Osteoblast (primary cell): ENCODE measurements at regions not wholly inside any gene's neighbourhood (a gene's known extent, or its start where the extent isn't known, plus 50 kb on each side); places are given as distances from the start of the nearest gene placed in this dataset.
"Not testable (repeated sequence)": the region's sequence is repeated elsewhere in the genome, so short reads cannot be mapped to it uniquely, and the experiment has no call there.

Source experiments
- DNase-seq: peaks from one replicate; pipeline ENCODE4 v3.0.0; 2011; ENCODE audit warnings: low spot score, mixed read lengths; ENCODE audit not compliant: insufficient read length; ENCODE audit errors: missing footprints
- H2AFZ ChIP-seq: 2 replicates; pipeline ENCODE4 v1.6.0; 2011; ENCODE audit warnings: mild to moderate bottlenecking, low read length
- H3K27ac ChIP-seq: 2 replicates; pipeline ENCODE4 v1.5.1; 2011; ENCODE audit warnings: mild to moderate bottlenecking, low read depth, low read length, moderate library complexity
- H3K27me3 ChIP-seq: 2 replicates; pipeline ENCODE4 v1.6.0; 2012; ENCODE audit warnings: mild to moderate bottlenecking, control low read depth, inconsistent platforms, low read length, moderate library complexity; ENCODE audit not compliant: insufficient read depth
- H3K36me3 ChIP-seq: 2 replicates; pipeline ENCODE4 v1.5.1; 2011; ENCODE audit warnings: mild to moderate bottlenecking, low read length, control low read depth, moderate library complexity; ENCODE audit not compliant: insufficient read depth
- H3K4me1 ChIP-seq: 2 replicates; pipeline ENCODE4 v1.5.1; 2011; ENCODE audit warnings: mild to moderate bottlenecking, low read length, control low read depth, moderate library complexity; ENCODE audit not compliant: insufficient read depth
- H3K4me2 ChIP-seq: 2 replicates; pipeline ENCODE4 v1.6.0; 2011; ENCODE audit warnings: mild to moderate bottlenecking, low read length; ENCODE audit not compliant: insufficient read depth
- H3K4me3 ChIP-seq: fragments of 200-600 bp; sonication (generic); 3 replicates; pipeline ENCODE4 v1.5.1; 2012; ENCODE audit warnings: mild to moderate bottlenecking, low read length, inconsistent platforms; ENCODE audit not compliant: insufficient read depth
- H3K79me2 ChIP-seq: 2 replicates; pipeline ENCODE4 v1.6.0; 2012; ENCODE audit warnings: mild to moderate bottlenecking, low read length, control low read depth, inconsistent platforms; ENCODE audit not compliant: insufficient read depth
- H3K9me3 ChIP-seq: 2 replicates; pipeline ENCODE4 v1.5.1; 2011; ENCODE audit warnings: low read depth, low read length, control low read depth
- H4K20me1 ChIP-seq: 2 replicates; pipeline ENCODE4 v1.6.0; 2012; ENCODE audit warnings: mild to moderate bottlenecking, low read length, control low read depth; ENCODE audit not compliant: insufficient read depth
- CTCF ChIP-seq: IDR thresholded peaks from 2 replicates; pipeline ENCODE4 v1.5.1; 2011; ENCODE audit warnings: mild to moderate bottlenecking, low read depth, low read length, moderate library complexity; ENCODE audit errors: extremely low read depth

- H3K4me3 ChIP-seq, result no peak overlapping the region
- H3K4me2 ChIP-seq, result no peak overlapping the region
- no peaks in the 10 kb centered on the region for H3K36me3 ChIP-seq
- no peaks in the 10 kb centered on the region for H4K20me1 ChIP-seq
- H3K9me3 ChIP-seq, result no peaks in the 10 kb centered on the region
- H3K79me2 ChIP-seq, result no peaks in the 10 kb centered on the region
- peaks cover 13% of the 10 kb centered on the region for H3K4me1 ChIP-seq
- no peak overlapping the region for H2AFZ ChIP-seq
- peaks cover 28% of the 10 kb centered on the region for H3K27me3 ChIP-seq
- no peak for TF ChIP-seq CTCF
- peak; percentile 14 for DNase-seq
- H3K27ac ChIP-seq, result no peak overlapping the region
These were observed 174.7 kb downstream of the UACA start for GRCh38 chr15:70588613-70589012.

- Histone ChIP-seq H3K79me2 (no peaks in the 10 kb centered on the region), H3K9me3 (no peaks in the 10 kb centered on the region), H3K27me3 (peaks cover 28% of the 10 kb centered on the region), H2AFZ (no peak overlapping the region), H3K27ac (no peak overlapping the region), H3K4me3 (no peak overlapping the region), H4K20me1 (no peaks in the 10 kb centered on the region), H3K4me2 (no peak overlapping the region), H3K36me3 (no peaks in the 10 kb centered on the region), H3K4me1 (peaks cover 13% of the 10 kb centered on the region)
- no peak for TF ChIP-seq CTCF
- peak; percentile 61 for DNase-seq
These were observed 175.3 kb downstream of the UACA start for GRCh38 chr15:70587896-70588567.

GRCh38 chr15:70587012-70587634, 176.2 kb downstream of the UACA start:
- not testable (repeated sequence) for DNase-seq

GRCh38 chr15:70586241-70586640, 177.1 kb downstream of the UACA start:
- Histone ChIP-seq H3K4me2 (no peak overlapping the region), H3K4me3 (no peak overlapping the region), H3K27me3 (peaks cover 35% of the 10 kb centered on the region), H3K27ac (no peak overlapping the region), H3K9me3 (no peaks in the 10 kb centered on the region), H3K4me1 (peaks cover 21% of the 10 kb centered on the region), H4K20me1 (no peaks in the 10 kb centered on the region), H2AFZ (no peak overlapping the region), H3K36me3 (no peaks in the 10 kb centered on the region), H3K79me2 (no peaks in the 10 kb centered on the region)
- TF ChIP-seq CTCF, result no peak
- no peak for DNase-seq

More at GRCh38 chr15:70587012-70587634, 176.2 kb downstream of the UACA start:
- peaks cover 28% of the 10 kb centered on the region for H3K27me3 ChIP-seq
- H4K20me1 ChIP-seq, H3K36me3 ChIP-seq, H3K27ac ChIP-seq, H3K79me2 ChIP-seq, H3K4me2 ChIP-seq, H3K9me3 ChIP-seq, H3K4me3 ChIP-seq, H2AFZ ChIP-seq: not testable (repeated sequence)
- peaks cover 21% of the 10 kb centered on the region for H3K4me1 ChIP-seq
